HG03196 (cell line): ENCODE measurements at regions not wholly inside any gene's neighbourhood (a gene's known extent, or its start where the extent isn't known, plus 50 kb on each side); places are given as distances from the start of the nearest gene placed in this dataset.

Experiments used
- ATAC-seq: cut with Tn5 transposase; IDR thresholded peaks from one replicate; pipeline ENCODE4 v1.9.1; 2021; ENCODE audit not compliant: unreplicated experiment

DNA sequence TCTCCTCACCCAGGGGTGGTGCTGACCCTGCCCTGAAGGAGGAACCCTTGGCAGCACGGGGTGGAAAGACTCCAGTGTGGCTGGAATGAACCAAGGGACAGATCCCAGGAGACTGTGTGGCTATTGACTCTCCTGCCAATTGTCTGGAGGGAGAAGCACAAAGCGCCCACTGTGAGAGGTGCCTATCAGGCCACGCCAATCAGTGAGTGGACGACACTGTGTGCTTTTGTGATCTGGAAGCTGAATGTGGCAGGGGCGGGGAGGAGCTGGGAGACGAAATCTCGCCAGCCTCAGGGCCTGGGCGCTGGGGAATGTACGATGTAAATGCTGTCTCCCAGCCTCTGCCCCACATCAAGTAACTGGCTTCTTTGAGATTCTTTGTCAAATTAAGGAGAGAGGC is 167.1 kb downstream of the ZBTB18 start:
- no peak for ATAC-seq

DNA sequence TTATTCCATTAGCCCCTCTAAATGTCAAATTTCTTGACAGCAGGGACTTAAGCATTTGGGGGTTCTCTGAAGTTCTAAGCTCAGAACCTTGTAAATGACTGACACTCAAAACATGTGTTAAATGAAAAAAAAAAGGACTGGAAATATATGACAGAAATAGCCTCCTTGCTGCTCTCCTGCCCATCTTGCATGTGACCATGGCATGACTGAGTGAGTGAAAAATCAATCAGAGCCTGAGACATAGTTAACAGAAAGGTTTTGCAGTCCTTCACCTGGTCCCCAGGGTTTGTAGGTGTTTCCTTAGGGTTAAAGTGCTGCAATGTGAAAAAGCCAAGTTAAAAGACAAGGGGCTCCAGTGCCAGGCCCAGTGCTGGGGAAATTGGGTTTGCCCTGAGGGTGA is 168.1 kb downstream of the ZBTB18 start:
- no peak for ATAC-seq

DNA sequence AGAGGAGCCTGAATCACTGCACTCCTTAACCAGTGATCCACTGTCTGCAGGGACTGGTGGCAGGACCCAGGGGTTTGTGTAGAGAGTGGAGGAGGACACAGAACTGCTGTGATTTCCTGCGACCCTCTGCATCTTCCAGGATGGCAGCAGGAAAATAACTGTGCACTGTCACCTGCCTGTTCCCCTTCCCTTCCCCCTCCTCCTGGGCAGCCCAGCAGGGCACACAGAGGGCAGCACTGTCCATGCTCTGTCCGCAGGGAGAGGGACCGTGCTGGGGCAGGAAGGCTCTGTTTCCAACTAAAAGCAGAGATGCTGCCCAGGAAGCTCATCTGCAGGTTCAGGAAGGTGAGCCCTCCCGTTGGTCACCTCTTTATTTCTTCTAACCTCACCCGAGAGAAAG is 168.7 kb downstream of the ZBTB18 start:
- ATAC-seq = no peak

DNA sequence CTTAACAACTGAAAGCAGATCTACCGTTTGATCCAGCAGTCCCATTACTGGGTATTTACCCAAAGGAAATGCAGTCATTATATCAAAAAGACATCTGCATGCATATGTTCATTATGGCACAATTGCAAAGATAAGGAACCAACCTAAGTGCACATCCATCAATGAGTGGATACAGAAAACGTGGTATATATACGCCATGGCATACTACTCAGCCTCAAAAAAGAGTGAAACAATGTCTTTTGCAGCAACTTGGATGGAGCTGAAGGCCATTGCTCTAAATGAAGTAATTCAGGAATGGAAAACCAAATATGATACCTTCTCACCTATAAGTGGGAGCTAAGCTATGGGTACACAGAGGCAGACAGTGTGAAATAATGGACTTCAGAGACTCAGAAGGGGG is 169.3 kb downstream of the ZBTB18 start:
- no peak for ATAC-seq

DNA sequence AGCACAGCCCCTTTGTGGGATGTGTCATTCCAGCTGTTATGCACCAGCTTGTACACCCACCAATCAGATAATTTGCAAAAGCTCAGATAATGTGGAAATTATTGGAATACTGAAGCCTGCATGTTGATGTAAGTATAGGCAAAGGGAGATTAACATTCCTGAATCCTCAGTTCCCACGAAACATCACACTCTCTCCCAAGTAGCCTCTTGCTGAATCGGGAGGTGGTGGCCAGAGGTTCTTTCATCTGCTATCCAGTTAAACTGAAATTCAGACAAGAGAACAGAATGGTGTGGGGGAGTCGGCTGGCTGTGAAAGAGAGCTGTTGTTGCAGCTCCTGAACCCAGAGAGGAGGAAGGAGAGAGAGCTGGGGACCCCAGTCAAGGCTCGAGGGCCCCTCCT is 170.9 kb downstream of the ZBTB18 start:
- no peak for ATAC-seq

DNA sequence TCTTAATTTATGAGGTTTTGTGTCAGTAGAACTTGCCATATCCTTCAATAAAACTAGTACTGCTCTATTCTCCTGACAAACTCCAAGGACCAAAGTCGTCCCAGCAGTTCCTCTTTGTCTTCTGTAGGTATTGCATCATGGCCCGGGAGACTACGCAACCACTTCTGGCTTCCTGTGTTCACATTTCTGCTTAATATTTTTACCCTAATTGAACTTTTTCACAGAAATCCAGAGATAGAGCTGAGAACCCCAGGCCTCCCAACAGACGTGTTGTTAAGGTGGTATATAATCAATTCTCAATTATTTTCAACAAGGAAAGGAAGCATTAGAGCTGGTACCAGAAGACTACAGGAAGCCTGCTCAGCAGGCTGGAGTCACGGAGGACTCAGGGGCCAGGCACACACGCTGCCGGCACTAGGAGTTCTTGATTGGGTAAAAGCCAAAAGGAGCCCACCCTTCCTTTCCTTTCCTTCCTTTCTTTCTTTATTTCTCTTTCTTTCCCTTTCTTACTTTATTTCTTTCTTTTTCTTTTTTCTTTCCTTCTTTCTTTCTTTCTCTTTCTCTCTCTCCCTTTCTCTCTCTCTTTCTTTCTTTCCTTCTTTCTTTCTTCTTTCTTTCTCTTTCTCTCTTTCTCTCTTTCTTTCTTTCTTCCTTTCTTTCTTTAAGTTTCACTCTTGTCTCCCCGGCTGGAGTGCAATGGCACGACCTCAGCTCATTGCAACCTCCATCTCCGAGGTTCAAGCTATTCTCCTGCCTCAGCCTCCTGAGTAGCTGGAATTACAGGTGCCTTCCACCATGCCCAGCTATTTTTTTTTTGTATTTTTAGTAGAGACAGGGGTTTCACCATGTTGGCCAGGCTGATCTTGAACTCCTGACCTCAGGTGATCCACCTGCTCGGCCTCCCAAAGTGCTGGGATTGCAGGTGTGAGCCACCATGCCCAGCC is 173.7 kb downstream of the ZBTB18 start:
- ATAC-seq = no peak

DNA sequence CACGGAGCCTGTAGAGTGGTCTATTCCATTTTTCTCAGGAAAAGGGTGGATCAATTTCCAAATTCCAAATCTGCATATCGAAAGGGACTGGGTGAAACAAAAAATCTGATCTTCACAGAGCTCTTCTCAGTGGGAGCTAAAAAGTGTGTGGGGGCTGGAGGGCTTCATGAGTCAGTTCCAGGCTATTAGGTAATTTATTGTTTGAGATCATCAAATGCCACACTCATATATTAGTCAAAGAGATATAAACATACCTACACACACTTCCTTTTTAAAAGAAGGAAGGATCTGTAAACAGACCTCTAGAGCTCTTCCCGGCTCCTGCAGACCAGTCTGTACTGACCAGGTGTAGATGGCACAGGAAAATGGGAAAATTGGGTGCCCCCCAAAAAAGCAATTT is 175.4 kb downstream of the ZBTB18 start:
- no peak for ATAC-seq

DNA sequence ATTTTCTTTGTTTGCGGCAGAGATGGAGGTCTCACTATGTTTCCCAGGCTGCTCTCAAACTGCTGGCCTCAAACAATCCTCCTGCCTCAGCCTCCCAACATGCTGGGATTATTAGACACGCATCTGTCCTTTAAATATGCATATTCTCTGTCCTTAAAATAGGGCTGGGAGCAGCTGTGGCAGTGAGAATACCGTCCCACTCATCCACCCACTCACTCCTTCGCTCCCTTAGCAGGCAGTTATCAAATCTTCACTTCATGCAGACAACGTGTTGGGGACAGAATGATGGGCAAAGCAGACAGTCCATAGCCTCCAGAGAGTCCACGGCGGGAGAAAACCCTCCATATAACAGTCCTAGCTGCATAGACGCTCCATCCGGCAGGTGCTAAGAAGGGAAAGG is 179.4 kb downstream of the ZBTB18 start:
- no peak for ATAC-seq

DNA sequence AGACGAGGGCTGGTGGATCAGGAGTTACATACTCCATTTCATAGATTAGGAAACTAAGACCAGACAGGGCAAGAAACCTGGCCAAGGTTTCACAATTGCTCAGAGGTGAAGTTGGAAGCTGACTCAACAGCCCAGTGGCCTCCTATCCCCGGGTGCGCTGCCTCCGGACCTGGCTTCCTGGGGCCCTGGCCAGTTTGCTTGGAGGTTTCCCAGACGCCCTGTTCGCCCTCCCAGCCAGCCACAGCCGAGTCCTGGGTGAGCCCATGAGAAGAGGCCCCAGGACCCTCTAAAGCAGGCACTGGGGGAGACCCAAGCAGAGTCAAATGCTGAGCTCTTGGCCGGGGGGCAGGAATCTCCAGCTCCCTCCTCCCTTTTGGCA is 180.1 kb downstream of the ZBTB18 start:
- no peak for ATAC-seq

DNA sequence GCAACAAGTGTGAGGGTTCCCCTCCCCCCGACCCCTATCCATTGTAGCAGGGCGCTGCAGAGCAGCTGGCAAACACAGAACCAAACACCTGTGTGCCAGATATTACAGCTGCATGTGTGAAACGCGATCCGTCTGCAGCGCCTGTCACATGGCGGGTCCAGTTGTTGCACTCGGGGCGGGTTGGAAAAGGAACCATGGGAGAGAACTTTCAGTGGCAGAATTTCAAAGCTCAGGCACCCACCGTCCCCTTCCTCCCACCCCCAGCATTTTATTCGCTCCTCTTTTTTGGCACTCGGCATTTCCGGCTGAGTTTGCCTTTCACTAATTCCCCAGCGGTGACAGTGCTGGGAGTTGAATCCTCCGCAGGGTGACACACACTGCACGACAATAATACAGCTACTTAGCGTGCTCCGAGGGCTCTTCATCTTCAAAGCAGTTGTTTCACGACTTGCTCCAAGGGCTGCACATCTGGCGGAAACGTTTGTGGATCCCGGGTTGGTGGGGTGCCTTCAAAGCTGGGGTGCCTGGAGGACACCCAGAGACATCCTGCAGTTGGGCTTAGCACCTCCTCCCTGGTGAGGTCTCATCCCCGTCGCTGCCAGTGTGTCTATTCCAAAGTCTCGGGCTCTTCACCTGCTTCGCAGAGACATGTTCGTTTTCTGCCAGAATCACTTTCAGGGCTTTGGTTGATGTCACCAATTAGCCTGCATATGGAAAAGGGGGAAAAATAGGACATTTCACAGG is 180.7 kb downstream of the ZBTB18 start:
- ATAC-seq = no peak

DNA sequence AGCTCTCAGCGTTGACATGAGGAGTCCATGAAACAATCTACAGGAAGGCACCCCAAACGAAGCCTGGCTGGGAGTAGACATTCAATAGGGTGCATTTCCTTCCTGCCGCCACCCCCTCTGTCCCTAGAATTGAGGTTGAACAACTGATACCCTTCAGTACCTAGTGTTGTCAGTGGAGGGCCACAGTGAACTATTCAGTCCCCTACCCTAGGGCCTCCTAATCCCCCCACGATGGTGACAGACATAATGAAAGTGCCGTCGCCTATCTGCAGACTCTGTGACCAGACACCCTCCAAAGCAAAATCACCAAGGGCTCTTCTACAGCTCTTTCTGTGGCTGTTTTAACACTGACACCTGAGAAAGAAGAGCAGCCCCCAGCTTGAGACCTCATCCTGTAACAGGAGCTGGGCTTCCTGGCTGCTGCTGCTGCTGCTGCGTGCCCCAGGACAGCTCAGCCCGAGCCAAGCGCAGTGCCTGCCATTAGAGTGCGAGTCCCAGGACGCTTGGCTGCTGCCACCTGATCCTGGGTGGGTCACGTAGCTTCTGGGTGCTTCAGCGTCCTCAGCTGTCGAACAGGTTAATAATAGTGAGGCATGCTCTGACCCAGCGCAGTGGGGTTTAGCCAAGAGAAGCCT is 183.0 kb downstream of the ZBTB18 start:
- no peak for ATAC-seq

DNA sequence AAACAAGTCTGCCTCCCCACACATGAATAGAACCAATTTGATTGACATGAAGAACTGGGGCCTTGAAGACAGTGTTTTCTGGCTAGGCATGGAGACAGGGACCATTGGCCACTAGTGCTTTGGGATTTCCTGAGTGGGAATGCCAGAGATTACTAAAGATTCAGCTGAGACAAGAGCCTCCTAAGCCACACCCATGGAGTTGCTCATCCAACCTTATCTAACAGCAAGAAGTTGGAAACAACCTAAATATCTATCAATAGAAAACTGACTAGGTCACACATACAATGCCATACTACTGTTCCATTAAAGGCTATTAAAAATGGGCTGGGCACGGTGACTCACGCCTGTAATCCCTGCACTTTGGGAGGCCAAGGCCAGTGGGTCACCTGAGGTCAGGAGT is 184.1 kb downstream of the ZBTB18 start:
- no peak for ATAC-seq

DNA sequence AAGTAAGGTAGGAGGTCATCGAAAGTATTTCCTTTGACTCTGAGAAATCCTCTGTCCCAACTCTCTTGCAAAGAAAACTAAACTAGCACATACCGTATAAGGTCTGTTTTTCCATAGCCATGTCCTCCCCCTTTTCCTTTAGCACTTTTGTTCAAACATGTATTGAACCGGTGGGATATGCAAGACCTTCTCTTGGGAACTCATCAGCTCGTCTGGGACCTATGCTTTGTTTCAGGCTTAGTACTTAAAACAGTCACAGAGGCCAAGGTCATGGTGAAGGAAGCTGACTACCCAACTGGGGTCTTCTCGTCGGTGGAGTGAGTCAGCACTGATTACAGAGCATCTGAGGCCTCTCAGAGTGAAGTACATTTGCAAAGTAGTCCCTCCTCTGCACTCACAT is 185.0 kb downstream of the ZBTB18 start:
- ATAC-seq = no peak

DNA sequence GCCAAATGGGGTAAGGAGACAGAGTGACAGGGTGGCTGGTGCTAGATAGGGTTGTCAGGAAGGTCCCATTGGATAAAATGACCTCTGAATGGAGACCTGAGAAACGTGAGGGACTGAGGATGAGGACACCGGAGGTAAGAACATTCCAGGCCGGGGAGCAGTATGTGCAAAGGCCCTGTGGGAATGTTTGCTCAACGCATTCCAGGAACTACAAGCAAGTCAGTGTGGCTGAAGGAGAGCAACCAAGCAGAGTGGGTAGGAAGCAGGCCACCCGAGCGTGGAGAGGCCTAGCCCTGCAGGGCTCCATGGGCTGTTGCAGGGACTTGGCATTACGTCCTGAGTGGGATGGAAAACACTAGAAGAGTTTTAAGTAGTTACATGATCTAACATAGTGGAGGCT is 185.6 kb downstream of the ZBTB18 start:
- ATAC-seq = no peak

DNA sequence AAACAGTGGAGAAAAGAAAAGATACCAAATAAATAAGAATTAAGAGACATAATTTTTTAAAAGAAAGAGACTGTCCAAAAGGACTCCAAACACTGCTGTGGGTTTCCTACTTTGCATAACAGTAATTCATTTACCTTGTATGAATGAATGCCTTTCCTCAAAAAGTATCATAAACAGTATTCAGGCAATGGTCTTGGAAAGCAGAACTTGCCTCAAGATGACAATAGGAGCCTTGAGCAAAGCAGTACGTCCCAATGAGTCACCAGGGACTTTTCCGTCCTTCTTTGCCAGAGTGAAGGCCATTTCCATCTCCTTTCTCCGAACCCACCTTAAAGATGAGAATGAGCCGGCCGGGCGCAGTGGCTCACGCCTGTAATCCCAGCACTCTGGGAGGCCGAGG is 186.4 kb downstream of the ZBTB18 start:
- no peak for ATAC-seq

DNA sequence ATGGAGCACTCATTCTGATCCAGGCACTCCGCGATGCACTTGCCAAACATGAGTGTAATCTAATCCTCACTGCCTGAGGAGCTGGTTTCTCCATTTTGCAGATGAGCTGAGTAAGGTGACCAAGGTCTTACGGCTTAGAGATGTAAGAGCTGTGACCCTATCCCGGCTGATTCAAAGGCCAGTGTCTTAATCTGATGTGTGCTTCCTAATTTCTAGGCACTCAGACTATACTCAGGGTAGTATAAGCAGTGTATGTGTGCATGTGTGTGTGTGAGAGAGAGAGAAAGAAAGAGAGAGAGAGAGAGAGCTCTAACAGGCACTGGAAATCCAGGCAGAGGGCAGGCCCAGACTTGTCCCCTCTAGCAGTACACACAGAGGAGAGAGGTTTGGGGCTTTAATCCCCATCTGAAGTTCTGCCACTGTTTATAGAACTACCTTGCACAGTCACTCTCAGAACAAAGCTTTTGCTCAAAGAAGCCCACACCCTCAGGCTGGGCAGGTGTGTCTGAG is 188.2 kb downstream of the ZBTB18 start:
- no peak for ATAC-seq

DNA sequence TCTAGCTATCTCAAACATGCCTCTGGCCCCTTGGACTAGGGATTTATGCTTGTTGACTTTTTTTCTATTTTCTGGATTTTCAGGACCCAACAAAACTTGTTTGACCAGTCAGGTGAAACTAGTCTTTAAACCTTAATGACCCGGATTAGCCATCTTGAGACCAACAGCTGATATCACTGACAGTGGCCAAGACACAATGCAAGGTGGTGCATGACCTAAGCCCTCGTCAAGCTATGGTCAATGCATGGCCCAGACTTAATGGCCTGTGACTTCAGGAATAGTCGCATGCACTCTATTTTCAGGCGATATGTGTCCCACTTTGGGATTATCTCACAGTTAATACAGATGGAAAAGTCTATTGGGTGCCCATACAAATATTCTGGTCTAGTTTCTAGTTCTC is 190.4 kb downstream of the ZBTB18 start:
- ATAC-seq = no peak

DNA sequence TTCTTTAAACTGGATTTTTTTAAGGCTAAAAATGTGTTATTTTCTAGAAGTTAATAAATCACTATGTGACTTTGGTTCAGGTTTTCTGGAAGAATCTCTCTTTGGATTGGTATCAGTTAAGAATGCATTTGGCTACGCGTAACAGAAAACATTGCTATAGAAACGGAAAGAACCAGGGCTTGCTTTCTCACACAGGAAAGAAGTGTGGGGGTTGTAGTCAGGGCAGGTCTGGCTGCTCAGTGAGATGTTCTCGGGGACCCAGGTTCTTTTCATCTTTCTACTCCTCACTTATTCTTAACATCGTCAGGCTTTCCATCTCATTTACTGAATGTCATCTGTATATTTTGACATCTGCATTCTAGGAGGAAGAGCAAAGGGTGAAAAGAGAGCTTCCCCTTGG is 191.4 kb downstream of the ZBTB18 start:
- no peak for ATAC-seq

DNA sequence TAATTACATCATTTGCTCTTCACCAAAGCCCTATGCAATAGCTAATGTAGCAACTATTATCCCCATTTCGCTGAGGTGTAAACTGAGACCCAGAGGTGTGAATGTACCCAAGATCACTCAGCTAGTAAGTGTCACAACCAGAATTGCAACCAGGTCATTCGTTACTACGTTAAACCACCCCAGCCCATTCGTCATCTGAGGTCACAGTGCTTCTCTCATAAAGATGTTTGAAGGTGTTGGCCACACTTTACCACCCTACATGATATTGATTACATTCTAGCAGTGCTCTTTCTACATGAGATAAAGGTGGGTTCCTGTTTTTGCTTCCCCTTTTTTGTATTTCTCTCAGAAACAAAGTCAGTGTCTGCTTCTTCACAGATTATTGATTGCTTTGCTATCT is 195.3 kb downstream of the ZBTB18 start:
- ATAC-seq = no peak

DNA sequence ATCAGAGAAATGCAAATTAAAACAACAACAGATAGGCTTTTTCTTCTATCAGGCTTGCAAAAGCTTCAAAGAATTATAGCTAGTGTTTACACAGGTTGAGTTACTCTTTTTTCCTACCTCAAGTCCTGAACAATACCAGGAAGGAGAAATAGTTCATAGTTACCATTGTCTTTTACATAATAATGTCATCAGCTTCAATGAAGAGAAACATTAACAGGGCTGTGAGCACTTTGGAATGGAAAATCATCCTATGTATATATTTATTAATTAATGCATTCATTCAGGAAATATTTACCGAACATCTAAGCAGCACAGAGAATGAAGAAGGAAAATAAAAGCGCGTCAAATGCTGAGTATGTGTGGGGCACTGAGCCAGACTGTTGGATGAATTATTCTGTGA is 197.3 kb downstream of the ZBTB18 start:
- no peak for ATAC-seq

DNA sequence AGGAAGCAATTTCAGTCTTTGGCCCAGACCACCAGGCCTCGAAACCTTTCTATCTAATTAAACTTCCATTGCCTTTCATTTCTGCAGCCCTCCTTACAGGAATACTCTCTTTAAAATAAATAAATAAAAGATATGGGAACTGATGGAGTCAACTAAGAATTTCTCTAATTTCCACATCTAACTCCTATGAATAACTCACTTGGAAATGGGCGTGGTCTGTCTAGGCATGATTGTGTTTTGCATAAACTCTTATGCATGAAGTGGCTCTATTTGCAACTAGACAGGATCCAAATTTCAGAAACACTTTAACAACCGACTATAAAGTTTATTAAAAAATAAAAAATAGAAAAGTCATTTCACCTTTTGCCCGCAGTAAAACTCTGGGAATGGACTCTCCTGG is 199.5 kb downstream of the ADSS2 start:
- ATAC-seq = no peak

DNA sequence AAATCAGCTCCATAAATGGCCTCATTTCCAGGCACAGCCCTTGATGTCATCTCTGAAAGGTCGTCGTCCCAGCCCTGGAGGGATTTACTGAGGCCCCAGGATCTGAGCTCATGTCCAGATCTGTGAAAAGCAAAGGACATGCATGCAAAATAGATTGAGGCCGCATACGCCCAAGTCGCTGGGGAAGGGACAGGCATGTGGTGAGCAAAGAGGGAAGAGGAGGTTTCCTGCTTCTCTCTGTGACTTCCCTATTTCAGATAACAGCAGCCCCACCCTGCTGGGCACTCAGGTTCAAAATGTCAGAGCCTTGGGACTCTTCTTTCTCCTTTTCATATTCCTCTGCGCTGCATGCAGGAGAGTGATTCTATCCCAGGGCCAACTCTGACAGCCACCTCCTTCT is 197.2 kb downstream of the ADSS2 start:
- ATAC-seq = no peak
